Effector memory CD4-positive, alpha-beta T cell (primary cell): ENCODE measurements at regions not wholly inside any gene's neighbourhood (a gene's known extent, or its start where the extent isn't known, plus 50 kb on each side); places are given as distances from the start of the nearest gene placed in this dataset.

Source experiments
- DNase-seq, 3 donors: peaks; one replicate each; pipeline ENCODE4 v3.0.0-alpha.2; 2020
- H3K27ac ChIP-seq: 2 replicates; pipeline ENCODE4 v1.7.0; 2013; ENCODE audit warnings: mild to moderate bottlenecking, low read length, moderate library complexity; ENCODE audit not compliant: insufficient read depth, poor library complexity, severe bottlenecking
- H3K27me3 ChIP-seq: replicated peaks from 2 replicates; pipeline ENCODE4 v1.7.0; 2013; ENCODE audit warnings: mild to moderate bottlenecking, low read length; ENCODE audit not compliant: insufficient read depth, control insufficient read depth, poor library complexity, severe bottlenecking
- H3K36me3 ChIP-seq: 2 replicates; pipeline ENCODE4 v1.7.0; 2013; ENCODE audit warnings: mild to moderate bottlenecking, low read length, moderate library complexity; ENCODE audit not compliant: control insufficient read depth, insufficient read depth
- H3K4me1 ChIP-seq: 2 replicates; pipeline ENCODE4 v1.7.0; 2013; ENCODE audit warnings: low read length, mild to moderate bottlenecking; ENCODE audit not compliant: control insufficient read depth, insufficient read depth, poor library complexity, severe bottlenecking
- H3K4me3 ChIP-seq: 2 replicates; pipeline ENCODE4 v1.7.0; 2013; ENCODE audit warnings: low read length, low read depth, mild to moderate bottlenecking; ENCODE audit not compliant: insufficient read depth, poor library complexity, severe bottlenecking
- H3K9me3 ChIP-seq: 2 replicates; pipeline ENCODE4 v1.7.0; 2013; ENCODE audit warnings: mild to moderate bottlenecking, low read length, moderate library complexity; ENCODE audit not compliant: control insufficient read depth

GRCh38 chr7:112843151-112843550 lies 53.0 kb upstream of the TMEM168 start:
- DNase-seq = no peak
- H3K27ac ChIP-seq = no peak overlapping the region
- no peaks in the 10 kb centered on the region for H3K4me1 ChIP-seq
- H3K4me3 ChIP-seq = no peak overlapping the region
- no peaks in the 10 kb centered on the region for H3K27me3 ChIP-seq
- no peaks in the 10 kb centered on the region for H3K36me3 ChIP-seq
- no peaks in the 10 kb centered on the region for H3K9me3 ChIP-seq
